EH (cell line): ENCODE measurements at regions not wholly inside any gene's neighbourhood (a gene's known extent, or its start where the extent isn't known, plus 50 kb on each side); places are given as distances from the start of the nearest gene placed in this dataset.
"Not testable (repeated sequence)": the region's sequence is repeated elsewhere in the genome, so short reads cannot be mapped to it uniquely, and the experiment has no call there.

Experiments
- DNase-seq: peaks from one replicate; pipeline ENCODE4 v3.0.0-alpha.2; 2015; ENCODE audit warnings: low read depth

- DNase-seq = no peak
Measured at GRCh38 chr6:170057961-170058877, 232.7 kb downstream of the DLL1 start.

- DNase-seq = no peak
Measured at GRCh38 chr6:170057034-170057734, 233.7 kb downstream of the DLL1 start.

DNA sequence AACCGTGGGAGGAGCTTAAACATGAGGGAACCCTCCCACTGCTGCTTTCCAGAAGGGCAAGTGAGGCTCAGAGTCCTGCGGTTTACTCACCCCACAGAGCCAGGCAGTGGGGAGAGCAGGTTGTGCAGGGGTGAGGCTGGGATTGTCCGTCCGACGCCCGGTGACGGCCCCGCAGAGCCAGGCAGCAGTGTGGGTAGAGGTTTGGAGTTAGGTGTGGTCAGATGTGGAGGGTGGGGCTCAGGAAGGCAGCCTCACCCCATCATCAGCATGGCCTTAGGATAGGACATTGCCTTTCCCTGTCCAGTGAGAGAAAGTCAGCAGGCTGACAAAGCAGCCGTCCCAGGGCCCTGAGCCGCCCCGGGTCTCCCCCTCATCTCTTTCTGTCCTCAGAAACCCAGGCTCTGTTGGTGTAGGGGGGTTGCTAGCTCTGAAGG lies 234.6 kb downstream of the DLL1 start:
- DNase-seq = no peak

GRCh38 chr6:170055797-170056196 lies 235.1 kb downstream of the DLL1 start:
- DNase-seq = not testable (repeated sequence)

GRCh38 chr6:170053966-170054661 lies 236.8 kb downstream of the DLL1 start:
- DNase-seq = no peak

GRCh38 chr6:170052991-170053821 lies 237.7 kb downstream of the DLL1 start:
- no peak for DNase-seq

GRCh38 chr6:170051229-170052172 lies 239.4 kb downstream of the DLL1 start:
- no peak for DNase-seq

DNA sequence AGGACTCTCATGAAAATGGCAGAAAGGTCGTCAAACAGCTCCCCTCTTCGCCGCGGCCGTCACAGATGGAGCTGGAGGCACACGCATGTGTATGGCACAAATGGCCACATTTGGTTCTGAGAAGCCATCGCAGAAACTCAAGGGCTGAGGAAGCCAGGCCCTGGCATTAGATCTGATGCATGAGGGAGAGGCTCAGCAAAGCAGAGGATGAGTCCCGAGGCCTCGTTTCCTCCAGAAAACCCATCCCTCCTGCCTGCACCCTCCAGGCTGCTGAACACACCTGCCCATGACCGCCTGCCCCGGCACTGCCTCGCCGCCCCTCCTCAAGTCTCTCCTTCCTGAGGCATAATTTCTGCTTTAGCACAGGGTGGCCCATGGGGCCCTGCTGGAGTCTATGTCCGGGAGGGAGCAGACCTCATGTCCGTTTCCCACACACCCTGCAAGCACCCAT lies 240.3 kb downstream of the DLL1 start:
- no peak for DNase-seq

GRCh38 chr6:170049641-170050561 lies 241.0 kb downstream of the DLL1 start:
- no peak for DNase-seq

- no peak for DNase-seq
Measured at GRCh38 chr6:170048615-170049256, 242.1 kb downstream of the DLL1 start.

DNA sequence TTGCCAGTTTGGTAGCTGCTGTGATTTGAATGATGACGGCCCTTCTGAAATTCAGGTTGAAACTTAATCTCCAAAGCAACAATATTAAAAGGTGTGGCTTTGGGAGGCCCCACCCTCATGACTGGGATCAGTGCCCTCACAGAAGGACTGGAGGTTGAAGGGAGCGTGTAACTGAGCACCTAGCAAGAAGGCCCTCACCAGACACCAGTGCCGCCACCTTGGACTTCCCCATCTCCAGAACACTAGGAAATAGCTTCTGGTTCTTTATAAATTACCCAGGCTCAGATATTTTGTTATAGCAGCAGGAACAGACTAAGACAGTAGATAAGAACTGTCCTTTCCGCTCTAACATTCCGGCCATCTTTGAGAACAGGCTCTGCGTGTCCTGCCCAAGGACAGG lies 243.1 kb downstream of the DLL1 start:
- no peak for DNase-seq

- no peak for DNase-seq
Measured at GRCh38 chr6:170046791-170047626, 243.9 kb downstream of the DLL1 start.

DNA sequence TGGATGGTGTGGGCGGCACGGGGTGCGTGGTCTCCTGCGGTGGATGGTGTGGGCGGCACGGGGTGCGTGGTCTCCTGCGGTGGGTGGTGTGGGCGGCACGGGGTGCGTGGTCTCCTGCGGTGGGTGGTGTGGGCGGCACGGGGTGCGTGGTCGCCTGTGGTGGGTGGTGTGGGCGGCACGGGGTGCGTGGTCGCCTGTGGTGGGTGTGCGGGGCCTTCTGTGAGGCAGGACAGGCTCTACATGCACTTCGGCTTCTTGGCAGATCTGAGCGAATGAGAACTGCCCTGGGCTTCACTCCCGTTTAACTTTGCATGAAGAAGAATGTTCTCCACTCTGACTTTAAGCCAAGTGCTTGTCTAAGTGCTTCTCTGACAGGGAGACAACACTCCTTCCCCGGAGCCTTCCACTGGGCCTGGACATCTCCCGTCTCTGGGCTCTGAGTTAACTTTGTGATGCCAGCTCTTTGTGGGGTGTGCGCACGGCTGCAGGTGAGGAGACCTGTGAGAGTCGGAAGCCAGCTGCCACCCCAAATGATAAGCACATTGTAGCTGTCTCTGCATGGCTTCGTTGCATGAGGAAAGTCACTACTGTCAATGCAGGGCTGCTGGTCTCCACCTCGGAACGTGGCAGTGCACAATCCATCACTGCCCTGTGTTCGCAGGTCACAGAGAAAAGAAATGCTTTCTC lies 244.8 kb downstream of the DLL1 start:
- DNase-seq = no peak

- DNase-seq = no peak
Measured at GRCh38 chr6:170045563-170045960, 245.3 kb downstream of the DLL1 start.

DNA sequence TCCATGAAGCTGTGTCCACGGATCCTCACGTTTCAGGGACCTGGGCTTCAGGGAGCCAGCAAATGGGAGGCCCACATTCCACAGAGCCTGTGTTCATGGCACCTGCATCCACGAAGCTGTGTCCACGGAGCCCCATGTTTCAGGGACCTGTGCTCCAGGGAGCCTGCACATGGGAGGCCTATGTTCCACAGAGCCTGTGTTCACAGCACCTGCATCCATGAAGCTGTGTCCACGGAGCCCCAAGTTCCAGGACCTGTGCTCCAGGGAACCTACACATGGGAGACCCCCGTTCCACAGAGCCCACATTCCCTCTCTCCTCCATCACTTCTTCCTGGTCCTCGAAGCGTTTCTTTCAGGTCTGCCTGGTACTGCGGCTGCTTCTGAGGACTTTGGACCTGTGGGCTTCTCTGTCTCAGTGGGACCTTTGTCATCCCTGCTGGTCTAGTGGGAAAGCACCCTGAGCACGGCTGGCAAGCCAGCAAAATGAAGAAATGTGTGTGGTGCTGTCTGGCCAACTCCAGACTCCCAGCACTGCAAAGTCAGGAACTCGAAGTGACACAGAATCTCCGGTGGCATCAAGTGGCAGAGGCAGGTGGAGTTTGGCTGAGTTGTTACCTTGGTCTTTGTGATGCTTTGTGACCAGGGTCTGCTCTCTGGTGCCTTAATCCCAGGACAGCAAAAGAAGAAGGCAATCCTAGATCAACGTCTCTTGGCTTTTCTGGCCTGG lies 245.9 kb downstream of the DLL1 start:
- DNase-seq = no peak
